HG03175 (cell line): ENCODE measurements at regions not wholly inside any gene's neighbourhood (a gene's known extent, or its start where the extent isn't known, plus 50 kb on each side); places are given as distances from the start of the nearest gene placed in this dataset.

Experiments
- ATAC-seq: cut with Tn5 transposase; IDR thresholded peaks from one replicate; pipeline ENCODE4 v1.9.1; 2021; ENCODE audit warnings: mild to moderate bottlenecking, moderate library complexity; ENCODE audit not compliant: unreplicated experiment

DNA sequence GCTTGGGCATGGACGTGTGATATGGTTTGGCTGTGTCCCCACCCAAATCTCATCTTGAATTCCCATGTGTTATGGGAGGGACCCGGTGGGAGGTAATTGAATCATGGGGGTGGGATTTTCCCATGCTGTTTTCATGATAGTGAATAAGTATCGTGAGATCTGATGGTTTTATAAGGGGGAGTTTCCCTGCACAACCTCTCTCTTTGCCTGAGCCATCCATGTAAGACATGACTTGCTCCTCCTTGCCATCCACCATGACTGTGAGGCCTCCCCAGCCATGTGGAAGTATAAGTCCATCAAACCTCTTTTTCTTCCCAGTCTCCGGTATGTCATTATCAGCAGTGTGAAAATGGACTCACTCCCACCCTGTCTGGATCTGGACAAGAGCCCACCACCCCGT, 393.4 kb downstream of the SEC14L1 start:
- ATAC-seq: no peak

DNA sequence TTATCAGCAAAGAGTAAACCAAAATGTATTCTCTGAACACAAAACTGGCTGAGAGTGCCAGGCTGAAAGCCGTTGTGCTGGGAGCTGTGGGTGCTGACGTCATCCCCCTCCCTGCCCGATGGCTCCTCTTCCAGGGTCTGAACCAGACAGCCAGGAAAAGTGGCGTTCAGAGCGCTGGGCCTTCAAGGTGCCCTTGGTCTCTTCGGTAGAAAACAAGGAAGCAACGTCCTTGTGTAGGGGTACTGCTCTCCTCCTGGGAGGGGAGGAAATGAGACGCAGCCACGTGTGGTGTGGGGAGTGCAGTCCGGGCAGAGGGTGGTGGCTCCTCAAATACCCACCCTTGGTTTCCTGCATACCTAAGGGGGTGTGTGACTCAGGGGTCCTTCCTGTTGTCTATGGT, 394.7 kb downstream of the SEC14L1 start:
- ATAC-seq: no peak

DNA sequence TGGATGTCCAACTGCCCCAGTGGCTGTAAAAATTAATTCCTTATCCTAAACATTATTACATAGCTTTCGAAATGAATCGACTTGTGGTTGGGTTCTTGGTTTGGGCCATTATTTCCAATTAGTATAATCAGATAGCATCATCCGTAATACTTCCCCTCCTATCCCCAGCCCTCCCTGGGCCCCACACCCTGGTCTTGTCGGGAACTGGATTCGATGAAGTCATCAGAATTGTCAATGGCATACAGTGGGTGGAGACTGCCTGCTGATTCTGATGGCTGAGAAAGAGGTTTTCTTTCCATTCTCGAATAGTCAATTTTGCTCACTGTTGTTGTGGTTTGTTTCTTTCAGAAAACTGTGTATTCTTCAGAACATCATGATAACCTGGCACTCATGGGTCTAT, 395.1 kb downstream of the SEC14L1 start:
- no peak for ATAC-seq

DNA sequence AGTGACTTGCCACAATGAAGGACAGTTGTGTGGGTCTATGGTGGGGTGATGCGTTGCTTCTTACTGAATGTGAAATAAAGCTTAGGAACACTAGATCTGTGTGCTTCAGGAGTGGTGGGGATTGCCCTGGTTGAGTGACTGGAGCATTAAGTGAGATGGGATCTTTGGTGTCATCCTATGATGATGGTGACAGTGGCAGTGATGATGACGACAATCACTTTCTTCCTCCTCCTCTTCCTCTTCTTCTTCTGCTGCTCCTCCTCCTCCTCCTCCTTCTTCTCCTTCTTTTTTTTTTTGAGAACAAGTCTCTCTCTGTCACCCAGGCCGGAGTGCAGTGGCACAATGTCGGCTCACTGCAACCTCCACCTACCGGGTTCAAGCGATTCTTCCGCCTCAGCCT, 396.8 kb downstream of the SEC14L1 start:
- ATAC-seq: no peak

DNA sequence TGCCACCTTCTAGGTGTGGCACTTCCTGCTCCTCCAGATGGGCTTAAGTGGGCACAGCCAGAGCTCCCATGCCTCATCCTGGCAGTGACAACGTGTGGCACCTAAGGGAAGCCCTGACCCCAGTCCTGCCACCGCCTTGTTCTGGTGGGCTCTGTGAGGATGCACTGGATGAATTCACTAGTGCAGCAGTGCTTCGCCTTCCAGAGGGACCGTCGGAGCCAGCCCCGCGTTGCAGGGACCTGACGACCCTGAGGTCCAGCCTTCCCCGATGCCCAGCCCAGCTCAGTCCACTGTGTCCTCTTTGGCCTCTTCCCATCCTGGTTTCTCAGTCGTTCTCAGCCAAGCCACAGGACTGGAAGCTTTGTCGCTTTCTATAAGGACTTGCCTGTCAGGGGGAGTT, 399.8 kb downstream of the SEC14L1 start:
- no peak for ATAC-seq

DNA sequence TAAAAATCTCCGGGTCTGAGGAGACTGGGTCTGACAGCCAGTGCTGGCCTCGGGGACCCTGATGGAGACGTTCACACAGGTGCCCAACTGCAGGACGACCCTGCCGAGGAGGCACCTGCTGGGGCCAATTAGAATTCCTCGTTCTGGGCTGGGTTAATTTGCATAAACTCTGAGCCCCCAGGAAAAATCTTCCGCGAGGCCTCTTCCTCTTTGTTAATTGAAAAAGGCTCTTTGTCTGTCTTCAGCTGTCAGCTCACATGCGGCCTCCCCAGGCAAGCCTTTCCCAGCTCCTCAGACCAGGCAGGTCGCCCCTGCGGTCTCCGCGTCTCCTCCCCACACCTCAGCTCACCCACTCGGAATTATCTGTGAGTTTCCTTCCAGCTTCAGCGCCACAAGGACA, 400.2 kb downstream of the SEC14L1 start:
- no peak for ATAC-seq

DNA sequence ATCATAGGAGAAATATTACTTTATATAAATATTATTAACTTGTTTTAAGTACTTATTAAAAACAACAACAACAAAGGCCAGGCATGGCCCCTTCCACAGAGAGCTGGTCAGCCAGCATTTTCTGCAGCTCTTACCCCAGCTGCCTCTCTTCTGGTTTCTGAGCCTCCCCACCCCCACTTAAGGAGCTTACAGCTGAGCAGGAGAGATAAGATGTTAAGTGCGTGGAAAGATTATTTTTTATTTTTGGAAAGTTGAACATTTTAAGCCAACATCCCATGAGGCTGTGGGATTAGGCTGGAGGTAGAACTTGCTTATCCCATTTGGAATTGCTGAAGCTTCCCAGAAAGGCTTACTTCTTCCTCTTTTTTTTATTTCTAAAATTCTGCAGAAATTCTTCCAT, 401.2 kb downstream of the SEC14L1 start:
- no peak for ATAC-seq

DNA sequence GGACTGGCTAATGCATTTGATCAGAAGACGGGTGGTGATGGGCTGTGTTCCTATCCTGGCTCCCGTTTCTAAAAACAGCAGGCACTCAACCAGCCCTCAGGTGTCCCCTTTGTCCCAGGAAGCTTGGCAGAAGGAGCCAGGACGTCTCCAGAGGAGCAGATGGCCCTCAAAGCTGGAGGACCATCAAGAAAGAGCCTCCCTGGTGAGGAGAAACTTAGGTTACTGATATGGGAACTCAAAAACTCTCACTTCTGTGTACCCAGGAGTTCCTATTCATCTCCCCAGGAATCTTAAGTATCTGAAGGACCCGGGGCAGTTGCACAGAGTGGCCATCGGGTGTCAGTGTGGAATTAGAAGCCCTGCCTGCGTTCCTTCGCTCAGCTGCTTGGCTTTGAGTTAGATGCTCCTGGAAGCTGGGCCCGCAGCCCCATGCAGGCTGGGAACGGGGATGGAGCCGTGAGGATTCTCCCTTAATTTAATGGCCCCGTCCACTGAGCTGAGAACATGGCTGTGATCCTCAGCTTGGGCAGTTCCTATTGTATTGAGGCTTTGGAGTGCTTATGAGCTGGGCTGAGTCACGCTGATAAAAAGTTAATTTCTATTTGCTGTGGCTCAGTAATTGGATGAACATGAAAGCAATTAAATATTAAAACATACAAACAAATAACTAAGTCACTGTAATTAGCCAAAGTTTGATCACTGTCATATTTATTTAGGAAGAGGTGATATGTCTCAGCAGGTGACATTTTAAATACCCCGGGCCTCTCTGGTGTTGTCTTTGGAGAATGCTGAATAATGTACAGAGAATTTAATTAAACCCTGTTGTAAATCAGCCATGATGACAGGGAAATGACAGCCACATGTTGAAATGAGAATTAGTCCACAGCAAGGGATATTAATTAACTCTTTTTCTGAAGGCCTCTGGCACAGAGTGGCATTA, 402.1 kb downstream of the SEC14L1 start:
- no peak for ATAC-seq

DNA sequence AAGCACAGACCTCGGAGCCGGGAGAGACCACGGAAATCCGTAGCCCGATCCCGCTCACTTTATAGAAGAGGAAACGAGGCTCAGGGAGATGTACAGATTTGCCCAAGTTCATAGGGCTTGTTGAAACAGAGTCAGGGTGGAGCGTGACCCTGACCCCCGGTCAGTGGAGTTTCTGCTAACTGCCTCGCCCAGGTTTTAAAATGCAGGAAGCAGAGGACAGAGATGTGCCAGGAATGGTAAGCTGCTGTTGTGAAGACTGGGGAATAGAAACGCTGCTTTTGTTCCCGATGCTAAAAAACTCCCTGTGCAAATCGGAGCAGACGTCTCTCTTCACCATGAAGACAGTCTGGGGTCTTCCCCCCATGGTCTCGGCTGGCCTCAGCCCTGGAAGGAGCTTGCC, 403.0 kb downstream of the SEC14L1 start:
- no peak for ATAC-seq

DNA sequence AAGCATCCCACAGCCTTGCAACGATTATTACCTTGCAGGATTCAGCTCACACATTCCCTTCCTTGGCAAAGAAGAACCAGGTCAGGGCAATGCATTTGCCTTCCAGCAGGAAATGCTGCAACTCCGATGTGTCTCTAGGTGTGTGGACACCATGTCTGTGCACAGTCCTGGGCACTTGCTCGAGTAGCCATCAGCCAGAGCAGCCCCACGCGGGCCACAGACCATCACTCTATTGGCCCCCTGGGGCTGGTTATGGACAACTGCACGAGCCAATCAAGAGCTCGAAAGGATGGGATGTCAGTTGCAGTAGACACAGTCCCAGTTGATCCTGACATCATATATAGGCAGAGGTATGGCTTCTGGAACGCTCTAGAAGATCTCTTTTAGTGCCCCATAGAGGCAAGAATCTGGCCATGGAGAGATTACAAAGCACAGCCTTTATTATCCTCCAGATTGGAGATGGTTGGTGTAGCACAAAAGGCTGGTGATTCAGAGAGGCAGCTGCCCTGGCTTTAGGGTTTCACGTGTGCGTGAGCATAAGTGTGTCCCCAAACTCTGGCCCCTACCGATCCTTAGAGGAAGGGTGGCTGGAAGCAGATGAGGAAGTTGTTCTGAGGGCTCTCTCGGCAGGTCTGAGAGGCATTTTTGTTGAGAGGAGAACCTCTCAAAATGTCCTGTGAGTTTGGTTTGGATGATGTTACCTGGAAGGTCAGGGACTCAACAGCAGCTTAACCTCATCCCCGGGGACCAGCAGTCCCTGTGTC, 403.8 kb downstream of the SEC14L1 start:
- ATAC-seq: no peak

DNA sequence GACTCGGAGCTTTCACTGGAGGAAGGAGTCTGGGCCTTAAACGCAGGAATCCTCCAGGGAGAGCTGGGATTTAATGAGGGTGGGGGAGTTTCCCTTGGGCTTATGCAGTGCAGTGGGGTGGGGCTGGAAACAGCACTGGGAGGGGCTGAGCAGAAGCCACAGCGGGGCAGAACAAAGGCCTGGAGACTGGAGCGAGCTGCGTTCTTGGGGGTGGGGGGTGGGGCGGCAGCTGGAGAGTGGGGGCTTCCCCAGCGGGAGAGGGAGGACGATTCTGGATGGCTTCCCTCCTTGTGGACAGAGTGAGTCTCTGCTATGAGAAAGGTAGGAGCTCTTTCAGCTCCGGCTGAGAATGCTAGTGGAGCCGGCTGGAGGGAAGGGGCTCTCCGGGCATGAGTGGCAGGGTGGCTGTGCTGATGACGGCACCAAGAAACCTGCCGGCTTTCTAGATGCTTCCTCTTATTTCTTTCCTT, 406.0 kb downstream of the SEC14L1 start:
- no peak for ATAC-seq

DNA sequence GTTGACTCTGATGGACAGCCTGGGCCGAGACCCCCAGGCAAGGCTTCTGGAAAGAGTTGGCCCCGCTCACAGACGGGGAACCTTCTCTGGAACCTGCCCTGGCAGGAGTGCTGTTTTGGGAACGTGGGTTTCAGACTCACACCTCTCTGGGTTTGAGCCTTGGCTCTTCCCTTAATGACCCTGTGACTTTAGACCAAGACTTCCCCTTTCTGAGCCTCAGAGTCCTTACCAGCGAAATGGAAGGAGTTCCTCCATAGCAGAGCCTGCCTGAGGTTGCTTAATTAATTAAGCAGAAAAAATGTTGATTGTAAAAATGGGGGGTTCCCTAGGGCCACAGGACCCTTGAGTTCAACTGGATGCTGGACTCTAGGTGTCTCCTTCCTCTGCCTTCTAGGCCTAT, 408.2 kb downstream of the SEC14L1 start:
- ATAC-seq: no peak

DNA sequence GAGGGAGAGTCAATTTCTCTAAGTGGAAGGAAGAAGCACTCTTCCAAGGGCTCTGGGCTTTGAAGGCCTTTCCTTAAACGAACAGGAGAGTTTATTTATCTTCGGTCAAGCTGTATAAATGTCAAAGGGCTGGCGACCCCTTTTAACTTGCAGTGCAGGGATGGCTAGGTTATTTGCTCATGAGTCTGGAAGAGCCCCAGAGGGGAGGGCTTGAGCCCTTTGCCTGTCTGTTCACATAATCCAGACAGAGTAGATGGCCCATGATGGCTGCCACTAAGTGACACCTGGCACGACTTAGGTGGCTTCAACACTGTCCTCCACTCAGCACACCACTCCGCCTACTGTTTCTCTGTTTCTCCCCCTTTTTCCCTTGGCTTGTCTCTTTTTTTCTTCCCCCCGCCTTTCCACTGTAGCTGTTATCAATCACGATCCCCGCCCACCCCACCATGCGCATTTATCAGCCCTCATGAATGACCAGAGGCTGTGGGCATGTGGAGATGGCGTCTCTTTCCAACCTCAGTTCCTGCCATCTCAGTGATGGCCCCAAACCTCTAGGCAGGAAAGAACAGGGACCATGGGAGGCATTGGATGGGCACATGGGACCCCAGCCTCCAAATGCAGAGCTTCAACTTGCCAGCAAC, 408.7 kb upstream of the TNRC6C start:
- ATAC-seq: no peak

DNA sequence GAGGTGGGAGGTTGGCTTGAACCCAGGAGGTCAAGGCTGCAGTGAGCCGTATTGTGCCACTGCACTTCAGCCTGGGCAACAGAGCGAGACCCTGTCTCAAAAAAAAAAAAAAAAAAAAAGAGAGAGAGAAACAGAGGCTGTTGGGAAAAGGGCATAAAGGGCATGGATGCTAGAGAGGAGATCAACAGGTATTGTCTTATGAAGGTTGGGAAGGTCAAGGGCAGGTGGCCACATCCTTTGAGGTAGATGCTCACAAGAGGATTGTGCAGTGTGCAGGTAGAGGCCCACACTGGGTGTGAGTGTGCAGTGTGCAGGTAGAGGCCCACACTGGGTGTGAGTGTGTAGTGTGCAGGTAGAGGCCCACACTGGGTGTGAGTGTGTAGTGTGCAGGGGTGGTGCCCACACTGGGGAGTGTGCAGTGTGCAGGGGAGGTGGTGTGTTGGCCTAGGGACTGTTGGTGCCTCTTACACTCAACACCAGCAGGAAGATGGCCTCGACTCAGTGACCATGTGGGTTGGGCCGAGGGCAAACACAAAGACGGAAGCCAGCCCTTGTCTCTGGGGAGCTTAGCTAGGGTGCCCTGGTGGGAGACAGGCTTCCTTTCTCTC, 404.9 kb upstream of the TNRC6C start:
- ATAC-seq: no peak

DNA sequence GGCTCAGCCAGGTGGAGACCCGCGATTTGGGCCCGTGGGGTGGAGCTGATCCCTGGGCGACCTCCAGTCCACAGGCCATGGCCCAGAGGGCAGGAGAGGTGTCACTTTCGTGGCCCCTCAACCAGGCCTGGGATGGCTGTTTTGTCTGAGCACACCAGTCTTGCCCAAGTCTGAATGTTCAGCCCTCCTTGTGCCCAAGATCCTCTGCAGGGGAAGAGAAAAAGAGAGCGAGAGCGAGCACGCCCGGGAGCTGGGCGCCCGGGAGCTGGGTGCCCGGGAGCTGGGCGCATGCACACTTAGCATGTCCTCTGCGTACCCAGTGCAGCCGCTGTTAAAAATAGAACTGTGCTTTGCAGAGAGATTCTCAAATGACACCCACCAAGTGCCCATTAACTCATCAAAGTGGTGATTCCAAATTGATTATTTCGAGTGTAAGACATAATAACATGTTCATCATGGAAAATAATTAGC, 403.3 kb upstream of the TNRC6C start:
- no peak for ATAC-seq

DNA sequence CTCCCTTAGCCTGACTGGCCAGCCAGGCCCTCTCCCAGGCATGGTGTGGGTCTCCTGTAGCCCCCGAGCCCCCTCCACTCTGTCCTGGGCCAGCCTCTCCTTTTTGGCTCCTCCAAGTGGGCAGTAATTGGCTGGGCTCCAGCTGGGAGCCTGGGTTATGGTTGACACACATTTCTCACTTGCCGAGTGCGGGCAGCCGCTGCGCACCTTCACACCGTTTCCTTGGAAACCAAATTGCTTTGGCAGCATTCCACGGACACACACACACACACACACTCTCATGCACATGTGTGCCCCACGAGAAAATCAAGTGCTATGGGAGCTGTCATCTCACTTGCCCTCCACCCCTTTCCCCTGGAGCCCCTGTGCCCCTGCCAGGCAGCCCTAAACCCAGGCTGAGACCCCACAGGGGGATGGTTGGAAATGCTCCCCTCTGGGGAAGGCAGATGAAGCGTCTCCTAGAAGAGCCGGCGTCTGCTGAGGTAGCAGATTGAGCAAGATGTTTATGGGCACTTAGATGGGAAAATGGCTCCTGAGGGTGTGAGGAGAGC, 402.7 kb upstream of the TNRC6C start:
- ATAC-seq: no peak

DNA sequence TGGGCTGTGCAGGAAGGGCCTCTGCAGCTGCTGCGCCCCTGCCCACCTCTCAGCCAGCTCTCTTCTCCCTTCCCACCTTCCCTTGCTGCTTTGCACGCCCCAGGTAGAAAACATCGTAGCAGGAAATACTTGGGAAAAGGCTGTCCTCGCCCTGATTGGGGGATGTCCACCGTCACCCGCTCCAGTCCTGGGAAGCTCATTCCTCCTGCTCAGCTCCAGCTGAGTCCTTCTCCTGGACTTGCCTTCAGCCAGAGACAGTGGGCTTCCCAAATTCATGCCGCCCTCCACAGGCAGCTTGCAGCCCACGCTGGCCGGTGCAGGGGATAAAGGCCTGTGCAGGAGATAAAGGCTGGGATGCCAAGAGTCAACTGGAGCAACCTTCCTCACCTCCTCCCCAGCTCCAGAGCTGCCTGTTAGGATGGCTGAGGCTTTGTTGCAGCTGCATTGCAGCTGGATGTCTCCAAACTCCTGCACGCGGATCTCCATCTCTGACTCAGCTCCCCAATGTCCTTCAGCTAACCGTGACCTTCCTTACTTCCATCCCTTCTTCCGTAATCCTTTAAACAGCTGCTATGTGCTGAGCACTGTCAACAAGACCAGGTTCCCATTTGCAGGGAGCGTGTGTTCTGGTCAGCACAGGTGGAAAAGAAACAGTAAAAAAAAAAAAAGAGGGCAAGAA, 402.0 kb upstream of the TNRC6C start:
- ATAC-seq: no peak

DNA sequence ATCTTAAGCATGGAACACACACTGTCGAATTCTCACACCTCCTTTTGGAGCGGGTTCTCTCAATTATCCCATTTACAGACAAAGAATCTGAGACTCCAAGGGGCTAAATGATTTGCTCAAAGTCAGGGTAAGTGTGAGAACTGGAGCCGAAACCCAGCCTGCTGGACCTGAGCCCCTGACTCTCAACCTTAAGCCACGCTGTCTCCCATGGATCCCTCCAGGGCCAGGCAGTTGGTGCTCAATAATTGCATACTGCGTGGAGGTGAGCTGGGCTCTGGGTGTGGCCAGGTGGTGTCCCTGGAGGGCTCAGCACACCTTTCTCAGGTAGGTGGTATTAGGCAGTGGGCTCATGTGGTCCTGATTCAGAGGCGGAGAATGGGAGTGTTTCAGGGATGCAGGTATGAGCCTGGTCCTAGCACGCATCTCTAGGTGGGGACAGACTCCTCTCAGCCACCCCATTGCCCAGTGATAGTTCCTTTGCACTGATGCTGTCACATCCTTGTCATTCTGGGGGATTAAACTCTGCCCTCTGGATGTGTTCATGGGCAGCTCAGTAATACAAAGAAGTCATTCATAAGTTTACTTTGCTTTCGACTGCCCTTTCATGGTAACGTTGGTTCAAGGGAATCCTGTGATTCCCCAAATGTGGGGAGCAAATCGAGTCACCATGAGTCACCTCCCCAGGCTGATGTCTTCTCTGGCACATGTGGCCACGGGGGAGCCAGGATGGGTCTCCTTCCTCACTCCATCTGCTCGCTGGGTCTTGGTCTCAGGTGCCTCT, 399.5 kb upstream of the TNRC6C start:
- no peak for ATAC-seq

DNA sequence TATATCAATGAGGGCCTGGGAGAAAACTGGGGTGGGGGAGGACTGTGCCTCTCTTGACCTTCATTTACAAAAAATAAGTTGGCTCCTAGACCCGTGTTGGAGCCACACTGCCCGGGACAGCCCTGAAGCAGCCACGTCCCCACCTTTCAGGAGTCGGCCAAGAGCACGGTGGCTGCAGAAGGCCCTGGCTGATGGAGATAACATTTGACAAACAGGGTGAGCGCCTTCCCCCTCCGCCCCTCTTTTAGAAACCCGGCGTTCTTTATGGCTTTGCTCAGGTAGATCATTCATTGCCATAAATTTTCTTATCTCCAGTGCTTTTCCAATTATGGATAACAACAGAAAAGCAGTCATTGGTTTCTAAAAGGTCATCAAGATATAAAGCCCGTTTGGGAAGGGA, 398.1 kb upstream of the TNRC6C start:
- no peak for ATAC-seq
